ENCODE measurements at regions not wholly inside any gene's neighbourhood (a gene's known extent, or its start where the extent isn't known, plus 50 kb on each side); places are given as distances from the start of the nearest gene placed in this dataset.

DNA sequence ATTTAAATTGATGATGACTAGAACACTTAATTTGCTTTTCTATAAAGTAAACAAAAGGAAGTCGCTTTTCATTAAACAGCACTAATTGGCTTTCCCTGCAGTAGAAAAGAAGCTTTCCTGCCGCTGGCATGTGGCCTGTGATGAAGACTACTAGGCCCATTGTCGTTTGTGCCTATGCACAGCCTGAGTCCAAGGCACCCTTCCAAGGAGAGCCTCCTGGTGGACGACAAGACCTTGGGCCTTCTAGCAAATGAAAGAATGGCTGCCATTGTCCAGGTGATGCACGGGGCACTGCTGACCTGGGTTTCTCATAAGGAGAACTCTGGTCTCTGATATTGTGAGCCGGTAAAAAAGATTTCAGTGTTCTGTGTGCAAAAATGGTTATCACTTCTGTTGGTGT, 233.0 kb downstream of the COL4A1 start:
- no peak overlapping the region for H3K9ac ChIP-seq (ENCODE audit: low read depth in 1 of 2, low read length in 2 of 2)
- no peak overlapping the region for H3K4me3 ChIP-seq (ENCODE audit: low read depth in 1 of 3, low read length in 3 of 3)
- H3K27ac ChIP-seq (ENCODE audit: low read depth in 1 of 2, low read length in 2 of 2): no peak overlapping the region
- TF ChIP-seq MAX (IDR thresholded peaks at IDR 0.05) (no peak), JUND (IDR thresholded peaks at IDR 0.05) (no peak), FOXA1 (IDR thresholded peaks at IDR 0.05) (no peak)
- no peaks in the 10 kb centered on the region for H3K9me3 ChIP-seq (ENCODE audit: control insufficient read depth in 4 of 4, low read length in 3 of 4)
- no peaks in the 10 kb centered on the region for H3K36me3 ChIP-seq (ENCODE audit: control insufficient read depth in 4 of 4, insufficient read depth in 3 of 4, low read depth in 1 of 4, low read length in 3 of 4)
- no peak for DNase-seq (ENCODE audit: low spot score)
- WGBS: 82% methylated on average over 6 of the region's 6 CpGs
- H3K27me3 ChIP-seq (ENCODE audit: control insufficient read depth in 4 of 4, insufficient read depth in 4 of 4, low read length in 3 of 4): no peaks in the 10 kb centered on the region
- no peaks in the 10 kb centered on the region for H3K4me1 ChIP-seq (ENCODE audit: control insufficient read depth in 4 of 4, insufficient read depth in 4 of 4, low read length in 3 of 4)

DNA sequence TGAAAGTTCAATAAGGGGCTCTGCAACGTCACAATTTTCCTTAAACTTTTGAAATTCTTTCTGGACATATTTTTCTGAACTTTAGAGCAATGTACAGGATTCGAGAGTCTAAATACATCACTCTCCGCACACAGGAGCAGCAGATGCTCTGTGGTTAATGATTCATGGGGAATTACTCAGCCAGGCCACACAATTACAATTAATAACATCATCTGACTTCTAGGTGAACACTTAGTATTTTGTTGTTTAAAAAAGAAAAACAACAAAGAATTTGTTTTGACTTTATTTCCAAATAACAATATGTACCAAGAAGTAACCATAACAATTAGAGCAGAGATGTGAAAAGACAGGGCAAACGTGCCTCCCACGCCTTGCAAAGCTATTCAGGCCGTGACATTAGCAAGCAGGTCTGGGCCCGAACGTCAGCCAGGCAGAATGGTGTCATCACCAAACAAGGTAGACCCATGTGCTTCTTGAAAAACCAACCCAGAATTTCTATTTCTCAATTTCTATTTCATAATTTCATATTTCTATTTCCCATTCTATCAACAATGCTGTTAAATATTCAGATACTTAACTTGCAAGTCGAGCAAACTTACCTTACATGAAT, 236.3 kb downstream of the COL4A1 start:
- H3K36me3 ChIP-seq (ENCODE audit: control insufficient read depth in 4 of 4, insufficient read depth in 3 of 4, low read depth in 1 of 4, low read length in 3 of 4): no peaks in the 10 kb centered on the region
- TF ChIP-seq ATF3 (IDR thresholded peaks at IDR 0.05): no peak
- TF ChIP-seq REST (IDR thresholded peaks at IDR 0.05): no peak
- TF ChIP-seq HNF4G (IDR thresholded peaks at IDR 0.05): no peak
- no peak for TF ChIP-seq NR2F2 (IDR thresholded peaks at IDR 0.05)
- no peak for TF ChIP-seq TAF1 (conservative IDR thresholded peaks at IDR 0.05)
- TF ChIP-seq ZBTB33 (IDR thresholded peaks at IDR 0.05): no peak
- TF ChIP-seq FOXA2 (IDR thresholded peaks at IDR 0.05): no peak
- TF ChIP-seq SP1 (IDR thresholded peaks at IDR 0.05): no peak
- no peak for TF ChIP-seq FOXA1 (IDR thresholded peaks at IDR 0.05)
- no peak for TF ChIP-seq RAD21 (IDR thresholded peaks at IDR 0.05)
- no peak overlapping the region for H3K4me3 ChIP-seq (ENCODE audit: low read depth in 1 of 3, low read length in 3 of 3)
- H3K9ac ChIP-seq (ENCODE audit: low read depth in 1 of 2, low read length in 2 of 2): no peak overlapping the region
- no peak for DNase-seq (ENCODE audit: low spot score)
- H3K9me3 ChIP-seq (ENCODE audit: control insufficient read depth in 4 of 4, low read length in 3 of 4): no peaks in the 10 kb centered on the region
- 82% methylated on average over 9 of the region's 9 CpGs for WGBS
- H3K27ac ChIP-seq (ENCODE audit: low read depth in 1 of 2, low read length in 2 of 2): no peak overlapping the region
- H3K27me3 ChIP-seq (ENCODE audit: control insufficient read depth in 4 of 4, insufficient read depth in 4 of 4, low read length in 3 of 4): no peaks in the 10 kb centered on the region
- no peaks in the 10 kb centered on the region for H3K4me1 ChIP-seq (ENCODE audit: control insufficient read depth in 4 of 4, insufficient read depth in 4 of 4, low read length in 3 of 4)

DNA sequence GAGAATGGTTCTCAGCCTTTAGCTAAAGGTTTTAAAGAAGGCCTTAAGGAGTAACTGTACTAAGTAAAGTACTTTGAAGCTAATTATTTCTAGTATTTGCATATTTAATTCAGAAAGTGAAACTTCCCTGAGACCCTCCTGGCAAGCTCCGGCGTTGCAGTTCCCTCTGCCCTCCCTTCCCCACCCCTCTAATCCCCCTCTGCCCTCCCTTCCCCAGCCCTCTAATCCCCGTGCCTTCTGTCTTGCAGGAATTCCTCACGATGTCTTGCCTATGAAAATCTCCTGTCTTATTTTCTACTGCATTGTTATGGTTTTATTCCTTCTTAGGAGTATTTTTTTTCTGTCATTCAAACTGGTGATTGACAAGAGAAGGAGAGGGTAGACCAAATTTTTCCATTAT, 236.9 kb downstream of the COL4A1 start:
- H3K4me3 ChIP-seq (ENCODE audit: low read depth in 1 of 3, low read length in 3 of 3): no peak overlapping the region
- H3K9me3 ChIP-seq (ENCODE audit: control insufficient read depth in 4 of 4, low read length in 3 of 4): no peaks in the 10 kb centered on the region
- H3K36me3 ChIP-seq (ENCODE audit: control insufficient read depth in 4 of 4, insufficient read depth in 3 of 4, low read depth in 1 of 4, low read length in 3 of 4): no peaks in the 10 kb centered on the region
- H3K4me1 ChIP-seq (ENCODE audit: control insufficient read depth in 4 of 4, insufficient read depth in 4 of 4, low read length in 3 of 4): no peaks in the 10 kb centered on the region
- WGBS: 61% methylated on average over 4 of the region's 4 CpGs
- H3K27ac ChIP-seq (ENCODE audit: low read depth in 1 of 2, low read length in 2 of 2): no peak overlapping the region
- H3K27me3 ChIP-seq (ENCODE audit: control insufficient read depth in 4 of 4, insufficient read depth in 4 of 4, low read length in 3 of 4): no peaks in the 10 kb centered on the region
- no peak overlapping the region for H3K9ac ChIP-seq (ENCODE audit: low read depth in 1 of 2, low read length in 2 of 2)
- no peak for DNase-seq (ENCODE audit: low spot score)
- TF ChIP-seq REST (IDR thresholded peaks at IDR 0.05) (no peak), HNF4G (IDR thresholded peaks at IDR 0.05) (no peak), ZBTB33 (IDR thresholded peaks at IDR 0.05) (no peak), MAX (IDR thresholded peaks at IDR 0.05) (no peak), FOXA1 (IDR thresholded peaks at IDR 0.05) (no peak), GABPA (IDR thresholded peaks at IDR 0.05 in 1 of 2, conservative IDR thresholded peaks at IDR 0.05 in 1 of 2) (no peak)
